H1 (cell line): ENCODE measurements at regions not wholly inside any gene's neighbourhood (a gene's known extent, or its start where the extent isn't known, plus 50 kb on each side); places are given as distances from the start of the nearest gene placed in this dataset.

Source experiments
- ATF2 ChIP-seq: IDR thresholded peaks from 2 replicates; pipeline ENCODE4 v1.6.1; 2012; ENCODE audit warnings: low read length, inconsistent platforms
- CHD2 ChIP-seq: IDR thresholded peaks from 2 replicates; pipeline ENCODE4 v1.6.1; 2012; ENCODE audit warnings: low read length, improper control_type of control experiment
- CHD7 ChIP-seq: fragments of 300-600 bp; sonication (generic); IDR thresholded peaks from 2 replicates; pipeline ENCODE4 v1.7.1; 2012; ENCODE audit warnings: low read length, moderate library complexity, mild to moderate bottlenecking, inconsistent platforms; ENCODE audit not compliant: insufficient replicate concordance
- E2F6 ChIP-seq: IDR thresholded peaks from 2 replicates; pipeline ENCODE4 v1.6.1; 2012; ENCODE audit warnings: inconsistent platforms
- RNF2 ChIP-seq: fragments of 200-900, 300-1000 bp; sonication (generic); IDR thresholded peaks from 2 replicates; pipeline ENCODE4 v1.7.1; 2016; ENCODE audit warnings: borderline replicate concordance, low read depth, mild to moderate bottlenecking, antibody characterized with exemption, low read length; ENCODE audit not compliant: poor library complexity, severe bottlenecking; ENCODE audit errors: missing control alignments

- TF ChIP-seq CHD7 (no peak), E2F6 (no peak), RNF2 (no peak), ATF2 (no peak), CHD2 (no peak)
- TF ChIP-seq, all 59 proteins: peak for 0
These were observed 236.5 kb upstream of the AFDN start (continued) for GRCh38 chr6:167590193-167590592.
